ENCODE measurements at regions not wholly inside any gene's neighbourhood (a gene's known extent, or its start where the extent isn't known, plus 50 kb on each side); places are given as distances from the start of the nearest gene placed in this dataset.

DNA sequence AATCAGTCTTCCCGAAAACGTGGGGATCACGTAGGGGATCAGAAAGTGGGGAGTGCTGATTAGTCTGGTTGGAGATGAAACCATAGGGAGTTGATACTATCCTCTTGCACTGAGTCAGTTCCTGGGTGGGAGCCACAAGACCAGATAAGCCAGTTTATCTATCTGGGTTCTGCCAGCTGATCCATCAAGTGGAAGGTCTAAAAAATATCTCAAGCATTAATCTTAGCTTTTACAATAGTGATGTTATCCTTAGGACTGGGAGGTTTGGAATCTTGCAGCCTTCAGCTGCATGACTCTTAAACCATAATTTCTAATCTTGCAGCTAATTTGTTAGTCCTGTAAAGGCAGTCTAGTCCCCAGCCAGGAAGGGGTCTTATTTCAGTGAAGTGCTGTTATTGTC is 2474.2 kb downstream of the PCDH9 start:
- no peak for TF ChIP-seq TEAD4 (IDR thresholded peaks at IDR 0.05)
- TF ChIP-seq CREB1 (IDR thresholded peaks at IDR 0.05; ENCODE audit: low read depth) = no peak
- TF ChIP-seq, protein P1, sequence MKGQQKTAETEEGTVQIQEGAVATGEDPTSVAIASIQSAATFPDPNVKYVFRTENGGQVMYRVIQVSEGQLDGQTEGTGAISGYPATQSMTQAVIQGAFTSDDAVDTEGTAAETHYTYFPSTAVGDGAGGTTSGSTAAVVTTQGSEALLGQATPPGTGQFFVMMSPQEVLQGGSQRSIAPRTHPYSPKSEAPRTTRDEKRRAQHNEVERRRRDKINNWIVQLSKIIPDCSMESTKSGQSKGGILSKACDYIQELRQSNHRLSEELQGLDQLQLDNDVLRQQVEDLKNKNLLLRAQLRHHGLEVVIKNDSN (IDR thresholded peaks at IDR 0.05) = no peak
- TF ChIP-seq TAF1 (IDR thresholded peaks at IDR 0.05; ENCODE audit: low read depth) = no peak
- no peak for TF ChIP-seq NFIC (IDR thresholded peaks at IDR 0.05)
- TF ChIP-seq FOXM1 (IDR thresholded peaks at IDR 0.05; ENCODE audit: borderline replicate concordance, low read depth) = no peak
- TF ChIP-seq RAD21 (IDR thresholded peaks at IDR 0.05; ENCODE audit: low read depth) = no peak

DNA sequence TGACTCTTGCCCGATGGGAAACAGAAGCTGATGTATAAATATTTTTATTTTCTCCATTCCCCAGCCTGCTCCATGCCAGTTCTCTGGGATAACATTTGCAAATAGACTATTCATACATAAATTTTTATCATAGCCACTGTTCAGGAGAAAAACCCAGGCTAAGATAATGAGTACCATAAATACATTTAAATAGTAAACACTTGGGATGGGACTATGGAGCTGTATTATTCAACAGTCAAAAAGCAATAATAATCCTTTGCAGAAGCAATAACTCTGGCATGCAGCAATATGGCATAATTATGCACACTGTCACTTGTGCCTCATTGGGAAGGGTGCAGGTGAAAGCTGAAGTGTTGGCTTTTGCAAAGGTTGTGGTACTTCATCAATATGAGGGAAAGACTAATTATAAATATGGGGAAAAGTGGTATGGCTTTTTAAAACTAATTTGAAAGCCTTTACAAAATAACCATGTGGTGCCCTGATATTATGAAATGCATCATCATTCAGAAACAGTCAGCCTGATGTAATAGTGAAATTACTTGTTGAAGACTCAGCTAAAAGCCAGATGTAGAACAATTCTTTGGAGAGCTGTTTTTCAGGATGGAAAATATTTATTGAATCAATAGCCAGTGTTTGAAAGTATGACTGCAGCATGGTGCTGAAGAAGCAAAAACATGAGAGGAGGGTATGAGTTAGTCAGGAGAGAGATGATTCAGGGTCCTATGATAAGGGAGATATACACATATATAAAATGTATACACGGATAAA is 2476.7 kb downstream of the PCDH9 start:
- TF ChIP-seq NFIC (IDR thresholded peaks at IDR 0.05) = no peak
- TF ChIP-seq, protein P2, sequence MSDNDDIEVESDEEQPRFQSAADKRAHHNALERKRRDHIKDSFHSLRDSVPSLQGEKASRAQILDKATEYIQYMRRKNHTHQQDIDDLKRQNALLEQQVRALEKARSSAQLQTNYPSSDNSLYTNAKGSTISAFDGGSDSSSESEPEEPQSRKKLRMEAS (IDR thresholded peaks at IDR 0.05) = no peak
- no peak for TF ChIP-seq EP300 (IDR thresholded peaks at IDR 0.05; ENCODE audit: borderline replicate concordance)
- TF ChIP-seq TAF1 (IDR thresholded peaks at IDR 0.05; ENCODE audit: low read depth) = no peak
- TF ChIP-seq, protein P1 (IDR thresholded peaks at IDR 0.05) = no peak

DNA sequence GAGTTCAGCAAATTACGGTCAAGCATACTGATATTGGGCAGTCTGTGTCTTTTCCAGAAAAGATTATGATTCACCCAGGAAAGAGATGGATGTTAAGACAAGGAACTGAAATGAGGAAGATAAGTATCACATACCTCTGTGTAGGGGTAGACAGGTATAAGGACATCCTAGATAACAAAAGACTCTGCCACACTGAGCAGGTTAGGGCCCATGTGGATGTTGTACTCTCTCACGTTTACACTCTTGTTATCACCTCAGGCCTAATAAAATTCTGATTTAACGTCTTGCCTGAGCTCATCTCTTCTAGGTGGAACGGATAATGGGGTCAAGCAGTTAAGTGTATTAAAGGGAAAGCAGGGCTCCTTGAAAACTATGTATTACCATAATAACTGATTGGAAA is 2480.8 kb downstream of the PCDH9 start:
- TF ChIP-seq, protein P1 (IDR thresholded peaks at IDR 0.05) = no peak
- TF ChIP-seq, protein P3, sequence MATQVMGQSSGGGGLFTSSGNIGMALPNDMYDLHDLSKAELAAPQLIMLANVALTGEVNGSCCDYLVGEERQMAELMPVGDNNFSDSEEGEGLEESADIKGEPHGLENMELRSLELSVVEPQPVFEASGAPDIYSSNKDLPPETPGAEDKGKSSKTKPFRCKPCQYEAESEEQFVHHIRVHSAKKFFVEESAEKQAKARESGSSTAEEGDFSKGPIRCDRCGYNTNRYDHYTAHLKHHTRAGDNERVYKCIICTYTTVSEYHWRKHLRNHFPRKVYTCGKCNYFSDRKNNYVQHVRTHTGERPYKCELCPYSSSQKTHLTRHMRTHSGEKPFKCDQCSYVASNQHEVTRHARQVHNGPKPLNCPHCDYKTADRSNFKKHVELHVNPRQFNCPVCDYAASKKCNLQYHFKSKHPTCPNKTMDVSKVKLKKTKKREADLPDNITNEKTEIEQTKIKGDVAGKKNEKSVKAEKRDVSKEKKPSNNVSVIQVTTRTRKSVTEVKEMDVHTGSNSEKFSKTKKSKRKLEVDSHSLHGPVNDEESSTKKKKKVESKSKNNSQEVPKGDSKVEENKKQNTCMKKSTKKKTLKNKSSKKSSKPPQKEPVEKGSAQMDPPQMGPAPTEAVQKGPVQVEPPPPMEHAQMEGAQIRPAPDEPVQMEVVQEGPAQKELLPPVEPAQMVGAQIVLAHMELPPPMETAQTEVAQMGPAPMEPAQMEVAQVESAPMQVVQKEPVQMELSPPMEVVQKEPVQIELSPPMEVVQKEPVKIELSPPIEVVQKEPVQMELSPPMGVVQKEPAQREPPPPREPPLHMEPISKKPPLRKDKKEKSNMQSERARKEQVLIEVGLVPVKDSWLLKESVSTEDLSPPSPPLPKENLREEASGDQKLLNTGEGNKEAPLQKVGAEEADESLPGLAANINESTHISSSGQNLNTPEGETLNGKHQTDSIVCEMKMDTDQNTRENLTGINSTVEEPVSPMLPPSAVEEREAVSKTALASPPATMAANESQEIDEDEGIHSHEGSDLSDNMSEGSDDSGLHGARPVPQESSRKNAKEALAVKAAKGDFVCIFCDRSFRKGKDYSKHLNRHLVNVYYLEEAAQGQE (IDR thresholded peaks at IDR 0.05; ENCODE audit: low read depth) = no peak
- no peak for TF ChIP-seq YY1 (IDR thresholded peaks at IDR 0.05; ENCODE audit: low read depth)
- TF ChIP-seq ZBTB7A (IDR thresholded peaks at IDR 0.05; ENCODE audit: low read depth) = no peak
- TF ChIP-seq NFIC (IDR thresholded peaks at IDR 0.05) = no peak
- TF ChIP-seq EGR1 (IDR thresholded peaks at IDR 0.05) = no peak
- no peak for TF ChIP-seq TCF12 (IDR thresholded peaks at IDR 0.05; ENCODE audit: low read depth)
- no peak for TF ChIP-seq EP300 (IDR thresholded peaks at IDR 0.05; ENCODE audit: borderline replicate concordance)
- no peak for TF ChIP-seq TAF1 (IDR thresholded peaks at IDR 0.05; ENCODE audit: low read depth)
- no peak for TF ChIP-seq FOXM1 (IDR thresholded peaks at IDR 0.05; ENCODE audit: borderline replicate concordance, low read depth)
- TF ChIP-seq CREB1 (IDR thresholded peaks at IDR 0.05; ENCODE audit: low read depth) = no peak
- no peak for TF ChIP-seq RAD21 (IDR thresholded peaks at IDR 0.05; ENCODE audit: low read depth)
- no peak for TF ChIP-seq TEAD4 (IDR thresholded peaks at IDR 0.05)
- TF ChIP-seq, protein P2 (IDR thresholded peaks at IDR 0.05) = no peak
- no peak for TF ChIP-seq CEBPB (IDR thresholded peaks at IDR 0.05)

DNA sequence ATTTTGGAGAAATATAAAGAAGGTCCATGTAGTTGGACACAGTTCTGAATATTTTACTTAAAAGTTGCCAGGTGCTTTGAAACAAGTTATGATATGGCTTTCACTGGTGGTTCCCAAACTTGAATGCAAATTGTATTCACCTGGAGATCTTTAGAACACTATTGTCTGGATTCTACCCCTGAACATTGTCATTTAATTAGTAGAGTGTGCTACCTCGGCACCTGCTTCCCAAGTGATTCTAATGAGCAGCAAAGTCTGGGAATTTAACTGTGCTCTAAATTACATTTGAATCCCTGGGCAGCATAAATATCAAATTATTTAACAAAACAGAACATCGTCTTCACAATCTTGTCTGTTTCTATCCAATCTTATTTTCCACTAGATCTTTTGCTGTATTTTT is 2483.3 kb downstream of the PCDH9 start:
- TF ChIP-seq, protein P2 (IDR thresholded peaks at IDR 0.05) = no peak
- TF ChIP-seq CREB1 (IDR thresholded peaks at IDR 0.05; ENCODE audit: low read depth) = no peak
- TF ChIP-seq FOXM1 (IDR thresholded peaks at IDR 0.05; ENCODE audit: borderline replicate concordance, low read depth) = no peak
- TF ChIP-seq EP300 (IDR thresholded peaks at IDR 0.05; ENCODE audit: borderline replicate concordance) = no peak
- no peak for TF ChIP-seq NFIC (IDR thresholded peaks at IDR 0.05)
- TF ChIP-seq ZBTB7A (IDR thresholded peaks at IDR 0.05; ENCODE audit: low read depth) = no peak
- no peak for TF ChIP-seq TAF1 (IDR thresholded peaks at IDR 0.05; ENCODE audit: low read depth)
- TF ChIP-seq, protein P3 (IDR thresholded peaks at IDR 0.05; ENCODE audit: low read depth) = no peak
- TF ChIP-seq YY1 (IDR thresholded peaks at IDR 0.05; ENCODE audit: low read depth) = no peak
- no peak for TF ChIP-seq EGR1 (IDR thresholded peaks at IDR 0.05)
- no peak for TF ChIP-seq RAD21 (IDR thresholded peaks at IDR 0.05; ENCODE audit: low read depth)
- TF ChIP-seq TCF12 (IDR thresholded peaks at IDR 0.05; ENCODE audit: low read depth) = no peak
- TF ChIP-seq, protein P1 (IDR thresholded peaks at IDR 0.05) = no peak
- no peak for TF ChIP-seq TEAD4 (IDR thresholded peaks at IDR 0.05)
- TF ChIP-seq CEBPB (IDR thresholded peaks at IDR 0.05) = no peak

DNA sequence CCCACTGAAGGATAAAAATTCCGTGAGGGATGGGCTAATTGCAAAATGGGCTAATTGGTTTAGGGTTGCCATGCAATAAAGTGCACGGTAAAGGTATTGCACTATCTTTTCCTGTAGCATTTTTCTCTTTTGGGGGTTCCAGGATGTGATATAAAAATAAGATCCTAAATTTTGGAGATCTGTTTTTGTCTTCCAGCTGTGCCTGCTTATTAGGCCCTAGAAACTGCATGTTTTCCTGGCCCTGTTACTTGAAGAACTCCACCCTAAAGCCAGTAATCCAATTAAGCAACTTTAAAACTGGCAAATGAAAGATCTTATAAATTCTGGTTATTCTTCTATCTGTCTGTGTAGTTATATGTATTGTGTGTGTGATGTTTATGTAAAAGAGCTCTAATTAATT is 2489.6 kb downstream of the PCDH9 start:
- TF ChIP-seq, protein P2 (IDR thresholded peaks at IDR 0.05) = no peak
- TF ChIP-seq FOXM1 (IDR thresholded peaks at IDR 0.05; ENCODE audit: borderline replicate concordance, low read depth) (no peak), EP300 (IDR thresholded peaks at IDR 0.05; ENCODE audit: borderline replicate concordance) (no peak), CREB1 (IDR thresholded peaks at IDR 0.05; ENCODE audit: low read depth) (no peak)
- TF ChIP-seq, protein P1 (IDR thresholded peaks at IDR 0.05) = no peak
